ENCODE measurements at regions not wholly inside any gene's neighbourhood (a gene's known extent, or its start where the extent isn't known, plus 50 kb on each side); places are given as distances from the start of the nearest gene placed in this dataset.

- TF ChIP-seq, protein P1, sequence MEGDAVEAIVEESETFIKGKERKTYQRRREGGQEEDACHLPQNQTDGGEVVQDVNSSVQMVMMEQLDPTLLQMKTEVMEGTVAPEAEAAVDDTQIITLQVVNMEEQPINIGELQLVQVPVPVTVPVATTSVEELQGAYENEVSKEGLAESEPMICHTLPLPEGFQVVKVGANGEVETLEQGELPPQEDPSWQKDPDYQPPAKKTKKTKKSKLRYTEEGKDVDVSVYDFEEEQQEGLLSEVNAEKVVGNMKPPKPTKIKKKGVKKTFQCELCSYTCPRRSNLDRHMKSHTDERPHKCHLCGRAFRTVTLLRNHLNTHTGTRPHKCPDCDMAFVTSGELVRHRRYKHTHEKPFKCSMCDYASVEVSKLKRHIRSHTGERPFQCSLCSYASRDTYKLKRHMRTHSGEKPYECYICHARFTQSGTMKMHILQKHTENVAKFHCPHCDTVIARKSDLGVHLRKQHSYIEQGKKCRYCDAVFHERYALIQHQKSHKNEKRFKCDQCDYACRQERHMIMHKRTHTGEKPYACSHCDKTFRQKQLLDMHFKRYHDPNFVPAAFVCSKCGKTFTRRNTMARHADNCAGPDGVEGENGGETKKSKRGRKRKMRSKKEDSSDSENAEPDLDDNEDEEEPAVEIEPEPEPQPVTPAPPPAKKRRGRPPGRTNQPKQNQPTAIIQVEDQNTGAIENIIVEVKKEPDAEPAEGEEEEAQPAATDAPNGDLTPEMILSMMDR (IDR thresholded peaks at IDR 0.05; ENCODE audit: low read depth, low read length, poor library complexity, severe bottlenecking), result no peak
- no peak for TF ChIP-seq EZH2phosphoT487 (IDR thresholded peaks at IDR 0.05; ENCODE audit: borderline replicate concordance, low read length)
These were observed 367.4 kb upstream of the CHORDC1 start for GRCh38 chr11:90590286-90590685.

All from DOHH2 (cell line).